HEK293 (cell line): ENCODE measurements at regions not wholly inside any gene's neighbourhood (a gene's known extent, or its start where the extent isn't known, plus 50 kb on each side); places are given as distances from the start of the nearest gene placed in this dataset.

ENCODE experiments used
- CTCF ChIA-PET: fragments of 350-600 bp; formaldehyde crosslinking; extraction: SDS; loops from one replicate; lab custom pipeline; 2021; ENCODE audit warnings: antibody characterized with exemption; lab: Yijun Ruan, JAX
- POLR2A ChIA-PET: fragments of 300-600 bp; formaldehyde crosslinking; extraction: SDS; loops from one replicate; lab custom pipeline; 2020; ENCODE audit warnings: antibody characterized with exemption, inconsistent platforms; lab: Yijun Ruan, JAX
- H3K27ac ChIP-seq: fragments of 200-500 bp; sonication (Bioruptor generic); 2 replicates; pipeline ENCODE4 v1.5.1; 2014; ENCODE audit warnings: low read depth, low read length, control low read depth, inconsistent platforms; ENCODE audit errors: extremely low read depth
- H3K36me3 ChIP-seq, 2 experiments: fragments of 200-500 bp in 1 of 2; sonication (Bioruptor generic) in 1 of 2; 1 replicate in 1 of 2; 2 replicates in 1 of 2; pipeline ENCODE4 v1.5.1; 2014 to 2017; ENCODE audit warnings: inconsistent platforms in 2 of 2, low read length in 2 of 2; ENCODE audit not compliant: control insufficient read depth in 2 of 2, insufficient read depth in 1 of 2
- H3K4me1 ChIP-seq: fragments of 200-500 bp; sonication (Bioruptor generic); 2 replicates; pipeline ENCODE4 v1.5.1; 2014; ENCODE audit warnings: mild to moderate bottlenecking, low read length, inconsistent platforms; ENCODE audit not compliant: control insufficient read depth, insufficient read depth
- H3K4me3 ChIP-seq: 2 replicates; pipeline ENCODE4 v1.5.1; 2011; ENCODE audit warnings: low read depth, mild to moderate bottlenecking, control low read depth, low read length, moderate library complexity
- H3K9me3 ChIP-seq: fragments of 200-500 bp; sonication (Bioruptor generic); 2 replicates; pipeline ENCODE4 v1.5.1; 2014; ENCODE audit warnings: low read depth, low read length, inconsistent platforms; ENCODE audit not compliant: control insufficient read depth, insufficient read depth
- BCL11A ChIP-seq: fragments of 450-650 bp; formaldehyde crosslinking; IDR thresholded peaks from 2 replicates; pipeline ENCODE4 v1.5.1; 2016; ENCODE audit warnings: low read depth, missing biosample characterization, missing genetic modification characterization
- BCL11B ChIP-seq: fragments of 450-650 bp; formaldehyde crosslinking; IDR thresholded peaks from 2 replicates; pipeline ENCODE4 v1.5.1; 2016; ENCODE audit warnings: low read depth, missing biosample characterization, missing genetic modification characterization
- KLF16 ChIP-seq: fragments of 450-650 bp; formaldehyde crosslinking; IDR thresholded peaks from 2 replicates; pipeline ENCODE4 v1.5.1; 2017; ENCODE audit warnings: missing biosample characterization, missing genetic modification characterization
- KLF9 ChIP-seq: fragments of 450-650 bp; formaldehyde crosslinking; IDR thresholded peaks from 2 replicates; pipeline ENCODE4 v1.5.1; 2016; ENCODE audit warnings: missing biosample characterization, missing genetic modification characterization, low read depth
- OSR2 ChIP-seq: fragments of 450-650 bp; formaldehyde crosslinking; IDR thresholded peaks from 2 replicates; pipeline ENCODE4 v1.5.1; 2016; ENCODE audit warnings: missing biosample characterization, missing genetic modification characterization
- PRDM2 ChIP-seq: fragments of 450-650 bp; formaldehyde crosslinking; IDR thresholded peaks from 2 replicates; pipeline ENCODE4 v1.5.1; 2016; ENCODE audit warnings: missing biosample characterization, missing genetic modification characterization, borderline replicate concordance
- SALL2 ChIP-seq: fragments of 450-650 bp; formaldehyde crosslinking; IDR thresholded peaks from 2 replicates; pipeline ENCODE4 v1.5.0; 2017; ENCODE audit warnings: missing biosample characterization, mild to moderate bottlenecking, missing genetic modification characterization, borderline replicate concordance
- SCRT1 ChIP-seq: fragments of 450-650 bp; formaldehyde crosslinking; IDR thresholded peaks from 2 replicates; pipeline ENCODE4 v1.5.1; 2016; ENCODE audit warnings: missing biosample characterization, missing genetic modification characterization, borderline replicate concordance
- TCF7L2 ChIP-seq: IDR thresholded peaks from 2 replicates; pipeline ENCODE4 v1.6.1; 2011; ENCODE audit warnings: low read depth, mild to moderate bottlenecking, inconsistent platforms, low read length, moderate library complexity, borderline replicate concordance
- TRIM28 ChIP-seq: IDR thresholded peaks from 2 replicates; pipeline ENCODE4 v1.6.1; 2011; ENCODE audit warnings: low read length, control low read depth, borderline replicate concordance
- YY2 ChIP-seq: fragments of 450-650 bp; formaldehyde crosslinking; IDR thresholded peaks from 2 replicates; pipeline ENCODE4 v1.5.1; 2016; ENCODE audit warnings: missing biosample characterization, missing genetic modification characterization
- ZFHX2 ChIP-seq: fragments of 450-650 bp; formaldehyde crosslinking; conservative IDR thresholded peaks from 2 replicates; pipeline ENCODE4 v1.5.1; 2016; ENCODE audit warnings: missing biosample characterization, missing genetic modification characterization
- ZFP3 ChIP-seq: fragments of 450-650 bp; formaldehyde crosslinking; IDR thresholded peaks from 2 replicates; pipeline ENCODE4 v1.5.1; 2016; ENCODE audit warnings: low read depth, missing biosample characterization, missing genetic modification characterization
- ZNF146 ChIP-seq: fragments of 450-650 bp; formaldehyde crosslinking; IDR thresholded peaks from 2 replicates; pipeline ENCODE4 v1.5.1; 2016; ENCODE audit warnings: missing biosample characterization, missing genetic modification characterization
- ZNF174 ChIP-seq: fragments of 450-650 bp; formaldehyde crosslinking; IDR thresholded peaks from 2 replicates; pipeline ENCODE4 v1.5.0; 2017; ENCODE audit warnings: missing biosample characterization, mild to moderate bottlenecking, missing genetic modification characterization
- ZNF223 ChIP-seq: fragments of 450-650 bp; formaldehyde crosslinking; IDR thresholded peaks from 2 replicates; pipeline ENCODE4 v1.5.1; 2016; ENCODE audit warnings: missing biosample characterization, missing genetic modification characterization
- ZNF24 ChIP-seq: fragments of 450-650 bp; formaldehyde crosslinking; IDR thresholded peaks from 2 replicates; pipeline ENCODE4 v1.5.1; 2016; ENCODE audit warnings: missing biosample characterization, missing genetic modification characterization
- ZNF354C ChIP-seq: fragments of 450-650 bp; formaldehyde crosslinking; IDR thresholded peaks from 2 replicates; pipeline ENCODE4 v1.5.1; 2016; ENCODE audit warnings: missing biosample characterization, missing genetic modification characterization, low read depth, borderline replicate concordance
- ZNF501 ChIP-seq: fragments of 450-650 bp; formaldehyde crosslinking; IDR thresholded peaks from 2 replicates; pipeline ENCODE4 v1.5.1; 2016; ENCODE audit warnings: missing biosample characterization, missing genetic modification characterization
- ZNF658 ChIP-seq: fragments of 450-650 bp; formaldehyde crosslinking; IDR thresholded peaks from 2 replicates; pipeline ENCODE4; 2016; ENCODE audit warnings: missing biosample characterization, missing genetic modification characterization
- ZNF704 ChIP-seq: fragments of 450-650 bp; formaldehyde crosslinking; IDR thresholded peaks from 2 replicates; pipeline ENCODE4 v1.5.1; 2016; ENCODE audit warnings: missing biosample characterization, missing genetic modification characterization
- ZNF747 ChIP-seq: fragments of 450-650 bp; formaldehyde crosslinking; IDR thresholded peaks from 2 replicates; pipeline ENCODE4 v1.5.1; 2016; ENCODE audit warnings: missing biosample characterization, missing genetic modification characterization
- ZNF791 ChIP-seq: fragments of 450-650 bp; formaldehyde crosslinking; IDR thresholded peaks from 2 replicates; pipeline ENCODE4 v1.5.1; 2016; ENCODE audit warnings: missing biosample characterization, missing genetic modification characterization

- Histone ChIP-seq H3K9me3 (no peaks in the 10 kb centered on the region), H3K4me3 (no peak overlapping the region)
- POLR2A ChIA-PET: no interaction called here
- TF ChIP-seq TRIM28: no peak
- no peak for TF ChIP-seq SALL2 (tag by site-specific recombination)
- TF ChIP-seq TCF7L2: no peak
- no peak for TF ChIP-seq KLF9 (tag by site-specific recombination)
- TF ChIP-seq SCRT1 (tag by site-specific recombination): no peak
- TF ChIP-seq, all 188 proteins: peak for 0
- Histone ChIP-seq H3K4me1 (no peaks in the 10 kb centered on the region), H3K27ac (no peak overlapping the region), H3K36me3 (no peaks in the 10 kb centered on the region)
- CTCF ChIA-PET: no interaction called here
Measured at GRCh38 chr2:2862386-2862785, 515.2 kb downstream of the EIPR1 start.

- Histone ChIP-seq H3K27ac (no peak overlapping the region), H3K4me1 (no peaks in the 10 kb centered on the region), H3K4me3 (no peak overlapping the region), H3K9me3 (no peaks in the 10 kb centered on the region), H3K36me3 (no peaks in the 10 kb centered on the region)
- ChIA-PET CTCF (no interaction called here), POLR2A (no interaction called here)
- TF ChIP-seq YY2 (tag by site-specific recombination) (no peak), ZNF24 (tag by site-specific recombination) (no peak), ZNF791 (no peak), ZNF146 (tag by site-specific recombination) (no peak), ZNF223 (tag by site-specific recombination) (no peak), ZNF747 (no peak)
Measured at GRCh38 chr2:2861666-2862240, 515.9 kb downstream of the EIPR1 start.

- Histone ChIP-seq H3K4me1 (no peaks in the 10 kb centered on the region), H3K9me3 (no peaks in the 10 kb centered on the region), H3K27ac (no peak overlapping the region), H3K4me3 (no peak overlapping the region), H3K36me3 (no peaks in the 10 kb centered on the region)
- TF ChIP-seq OSR2: no peak
- no peak for TF ChIP-seq KLF16 (tag by site-specific recombination)
- no peak for TF ChIP-seq ZFHX2 (tag by site-specific recombination)
- no peak for TF ChIP-seq ZNF354C
- no peak for TF ChIP-seq BCL11A
- TF ChIP-seq ZNF658 (tag by site-specific recombination): no peak
- TF ChIP-seq ZNF501 (tag by site-specific recombination): no peak
- TF ChIP-seq ZNF174 (tag by site-specific recombination): no peak
- TF ChIP-seq BCL11B (tag by site-specific recombination): no peak
- TF ChIP-seq ZFP3 (tag by site-specific recombination): no peak
- TF ChIP-seq PRDM2 (tag by site-specific recombination): no peak
- no peak for TF ChIP-seq ZNF704 (tag by site-specific recombination)
- POLR2A ChIA-PET: no interaction called here
- CTCF ChIA-PET: no interaction called here
Measured at GRCh38 chr2:2860589-2861300, 516.9 kb downstream of the EIPR1 start.
